ENCODE measurements at regions not wholly inside any gene's neighbourhood (a gene's known extent, or its start where the extent isn't known, plus 50 kb on each side); places are given as distances from the start of the nearest gene placed in this dataset.

DNA sequence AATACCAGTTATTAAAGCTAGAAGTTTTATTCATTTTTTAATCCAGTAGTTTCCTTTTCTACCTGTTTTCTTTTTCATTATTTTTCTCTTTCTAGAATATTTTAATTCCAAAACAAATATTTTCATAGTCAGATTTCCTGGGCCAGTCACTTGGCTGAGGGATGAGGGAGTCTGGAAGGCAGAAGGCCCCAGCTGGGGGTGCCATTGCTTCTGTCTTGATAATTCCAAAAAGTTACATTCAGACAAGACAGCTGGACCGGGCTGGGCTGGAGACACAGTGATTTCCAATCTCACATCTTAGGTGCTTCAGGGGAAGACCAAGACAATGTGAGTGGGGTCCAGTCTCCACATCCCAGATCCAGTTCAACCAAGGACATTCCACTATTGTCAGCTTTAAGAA, 263.5 kb downstream of the TMA16 start:
- no peaks in the 10 kb centered on the region for H3K27me3 ChIP-seq (replicated peaks; ENCODE audit: insufficient read depth, low read length)
- no peaks in the 10 kb centered on the region for H3K4me1 ChIP-seq (ENCODE audit: low read length)
- TF ChIP-seq CTCF (IDR thresholded peaks at IDR 0.05; ENCODE audit: low read length) (no peak), EZH2 (optimal IDR thresholded peaks at IDR 0.05; ENCODE audit: low read depth, low read length) (no peak), EZH2phosphoT487 (IDR thresholded peaks at IDR 0.05; ENCODE audit: low read length) (no peak)
- no peaks in the 10 kb centered on the region for H3K36me3 ChIP-seq (replicated peaks; ENCODE audit: insufficient read depth, low read length)
- H3K9me2 ChIP-seq (replicated peaks; ENCODE audit: insufficient read depth, low read length): no peaks in the 10 kb centered on the region
- H3K4me2 ChIP-seq (ENCODE audit: low read depth, low read length): no peak overlapping the region
- no peaks in the 10 kb centered on the region for H3K9me3 ChIP-seq (replicated peaks; ENCODE audit: insufficient read depth, low read length)
- H4K20me1 ChIP-seq (ENCODE audit: insufficient read depth, low read length): no peaks in the 10 kb centered on the region
- H3K9ac ChIP-seq (ENCODE audit: low read length): no peak overlapping the region
- no peaks in the 10 kb centered on the region for H3F3A ChIP-seq (ENCODE audit: insufficient read depth, low read length)
- H3K79me2 ChIP-seq (ENCODE audit: low read length): no peaks in the 10 kb centered on the region
- no peak for DNase-seq
- H2AFZ ChIP-seq (ENCODE audit: low read length): no peak overlapping the region
- no peak overlapping the region for H3K27ac ChIP-seq (ENCODE audit: low read length)
- H3K4me3 ChIP-seq (ENCODE audit: low read length): no peak overlapping the region

DNA sequence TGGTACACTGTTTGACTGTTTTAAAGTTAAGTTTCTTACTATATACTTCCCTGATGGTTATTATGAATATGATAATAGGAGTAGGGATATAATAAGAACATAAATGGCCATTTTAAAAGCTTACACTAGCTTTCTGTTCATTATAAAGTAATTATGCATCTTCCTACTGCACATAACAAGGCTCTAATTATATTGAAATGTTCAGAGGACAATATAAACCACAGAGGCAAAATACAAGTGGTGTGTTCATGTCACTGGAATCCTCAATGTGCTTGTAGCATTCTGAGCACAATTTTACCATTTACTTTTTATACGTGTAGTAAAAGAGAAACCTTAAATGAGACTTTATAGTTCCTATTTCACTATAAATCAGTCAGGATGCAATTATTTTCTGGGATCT, 268.3 kb downstream of the TMA16 start:
- Histone ChIP-seq H3K79me2 (ENCODE audit: low read length) (no peaks in the 10 kb centered on the region), H3K4me3 (ENCODE audit: low read length) (no peak overlapping the region), H3K27me3 (replicated peaks; ENCODE audit: insufficient read depth, low read length) (no peaks in the 10 kb centered on the region), H3K9me2 (replicated peaks; ENCODE audit: insufficient read depth, low read length) (no peaks in the 10 kb centered on the region), H3K27ac (ENCODE audit: low read length) (no peak overlapping the region), H3K4me1 (ENCODE audit: low read length) (no peaks in the 10 kb centered on the region), H2AFZ (ENCODE audit: low read length) (no peak overlapping the region), H3F3A (ENCODE audit: insufficient read depth, low read length) (no peaks in the 10 kb centered on the region), H3K36me3 (replicated peaks; ENCODE audit: insufficient read depth, low read length) (no peaks in the 10 kb centered on the region), H4K20me1 (ENCODE audit: insufficient read depth, low read length) (no peaks in the 10 kb centered on the region), H3K9ac (ENCODE audit: low read length) (no peak overlapping the region), H3K4me2 (ENCODE audit: low read depth, low read length) (no peak overlapping the region), H3K9me3 (replicated peaks; ENCODE audit: insufficient read depth, low read length) (no peaks in the 10 kb centered on the region)
- no peak for DNase-seq
- no peak for TF ChIP-seq EZH2phosphoT487 (IDR thresholded peaks at IDR 0.05; ENCODE audit: low read length)

- Histone ChIP-seq H4K20me1 (ENCODE audit: insufficient read depth, low read length) (no peaks in the 10 kb centered on the region), H3K9me3 (replicated peaks; ENCODE audit: insufficient read depth, low read length) (no peaks in the 10 kb centered on the region), H3K36me3 (replicated peaks; ENCODE audit: insufficient read depth, low read length) (no peaks in the 10 kb centered on the region), H3K79me2 (ENCODE audit: low read length) (no peaks in the 10 kb centered on the region), H3K27me3 (replicated peaks; ENCODE audit: insufficient read depth, low read length) (no peaks in the 10 kb centered on the region), H3K27ac (ENCODE audit: low read length) (no peak overlapping the region), H3K4me1 (ENCODE audit: low read length) (no peaks in the 10 kb centered on the region), H3K9ac (ENCODE audit: low read length) (no peak overlapping the region), H2AFZ (ENCODE audit: low read length) (no peak overlapping the region), H3K9me2 (replicated peaks; ENCODE audit: insufficient read depth, low read length) (no peaks in the 10 kb centered on the region), H3F3A (ENCODE audit: insufficient read depth, low read length) (no peaks in the 10 kb centered on the region), H3K4me2 (ENCODE audit: low read depth, low read length) (no peak overlapping the region), H3K4me3 (ENCODE audit: low read length) (no peak overlapping the region)
- DNase-seq: no peak
- no peak for TF ChIP-seq EZH2 (optimal IDR thresholded peaks at IDR 0.05; ENCODE audit: low read depth, low read length)
Observed at GRCh38 chr4:163764569-163764968, 270.1 kb downstream of the TMA16 start.

DNA sequence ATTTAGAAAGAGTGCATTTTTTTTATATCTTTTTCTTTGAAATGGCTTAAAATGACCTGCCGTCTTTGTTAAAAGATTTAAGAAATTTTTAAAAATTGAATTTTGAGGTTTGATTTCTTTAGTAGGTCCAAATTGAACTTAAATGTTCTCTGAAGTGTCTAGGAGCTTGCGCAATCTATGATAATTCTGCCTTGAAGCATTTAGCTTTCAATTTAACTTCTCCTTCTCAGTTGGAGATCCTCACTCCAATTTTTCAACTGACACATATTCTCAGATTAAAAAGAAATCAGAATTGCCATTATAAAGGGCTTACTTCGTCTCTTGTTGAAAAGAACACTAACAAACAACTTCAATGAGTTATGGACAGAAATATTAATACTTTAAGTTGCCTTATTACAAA, 273.5 kb downstream of the TMA16 start:
- no peak overlapping the region for H3K27ac ChIP-seq (ENCODE audit: low read length)
- H2AFZ ChIP-seq (ENCODE audit: low read length): no peak overlapping the region
- H3K27me3 ChIP-seq (replicated peaks; ENCODE audit: insufficient read depth, low read length): no peaks in the 10 kb centered on the region
- H3K79me2 ChIP-seq (ENCODE audit: low read length): no peaks in the 10 kb centered on the region
- no peaks in the 10 kb centered on the region for H3K4me1 ChIP-seq (ENCODE audit: low read length)
- H3K36me3 ChIP-seq (replicated peaks; ENCODE audit: insufficient read depth, low read length): no peaks in the 10 kb centered on the region
- H3K9ac ChIP-seq (ENCODE audit: low read length): no peak overlapping the region
- no peaks in the 10 kb centered on the region for H3K9me2 ChIP-seq (replicated peaks; ENCODE audit: insufficient read depth, low read length)
- DNase-seq: no peak
- no peaks in the 10 kb centered on the region for H3K9me3 ChIP-seq (replicated peaks; ENCODE audit: insufficient read depth, low read length)
- no peaks in the 10 kb centered on the region for H4K20me1 ChIP-seq (ENCODE audit: insufficient read depth, low read length)
- H3F3A ChIP-seq (ENCODE audit: insufficient read depth, low read length): no peaks in the 10 kb centered on the region
- no peak overlapping the region for H3K4me2 ChIP-seq (ENCODE audit: low read depth, low read length)
- no peak overlapping the region for H3K4me3 ChIP-seq (ENCODE audit: low read length)
- TF ChIP-seq EZH2 (optimal IDR thresholded peaks at IDR 0.05; ENCODE audit: low read depth, low read length): no peak
- TF ChIP-seq CTCF (IDR thresholded peaks at IDR 0.05; ENCODE audit: low read length): no peak
- no peak for TF ChIP-seq EZH2phosphoT487 (IDR thresholded peaks at IDR 0.05; ENCODE audit: low read length)
